Ishikawa (cell line): ENCODE measurements at regions not wholly inside any gene's neighbourhood (a gene's known extent, or its start where the extent isn't known, plus 50 kb on each side); places are given as distances from the start of the nearest gene placed in this dataset.

ENCODE experiments used
- CEBPB ChIP-seq: IDR thresholded peaks from 2 replicates; pipeline ENCODE4 v1.6.1; 2012
- CREB1 ChIP-seq: IDR thresholded peaks from 2 replicates; pipeline ENCODE4 v1.6.1; 2012; ENCODE audit warnings: low read depth
- EGR1 ChIP-seq: IDR thresholded peaks from 2 replicates; pipeline ENCODE4 v1.6.1; 2012
- EP300 ChIP-seq: IDR thresholded peaks from 2 replicates; pipeline ENCODE4 v1.6.1; 2012; ENCODE audit warnings: borderline replicate concordance
- MAX ChIP-seq: IDR thresholded peaks from 2 replicates; pipeline ENCODE4 v1.6.1; 2012
- NFIC ChIP-seq: IDR thresholded peaks from 2 replicates; pipeline ENCODE4 v1.6.1; 2012
- RAD21 ChIP-seq: IDR thresholded peaks from 2 replicates; pipeline ENCODE4 v1.6.1; 2012; ENCODE audit warnings: low read depth
- REST ChIP-seq: IDR thresholded peaks from 2 replicates; pipeline ENCODE4 v1.6.1; 2012; ENCODE audit warnings: low read depth, mild to moderate bottlenecking
- TCF12 ChIP-seq: IDR thresholded peaks from 2 replicates; pipeline ENCODE4 v1.6.1; 2012; ENCODE audit warnings: low read depth
- TEAD4 ChIP-seq: IDR thresholded peaks from 2 replicates; pipeline ENCODE4 v1.6.1; 2012
- USF1 ChIP-seq: IDR thresholded peaks from 2 replicates; pipeline ENCODE4 v1.6.1; 2012
- YY1 ChIP-seq: IDR thresholded peaks from 2 replicates; pipeline ENCODE4 v1.6.1; 2012; ENCODE audit warnings: low read depth
- ZBTB7A ChIP-seq: IDR thresholded peaks from 2 replicates; pipeline ENCODE4 v1.6.1; 2012; ENCODE audit warnings: low read depth

- TF ChIP-seq RAD21 (no peak), TCF12 (no peak), YY1 (no peak), NFIC (no peak), USF1 (no peak), MAX (no peak), CREB1 (no peak), EP300 (no peak), TEAD4 (no peak), REST (no peak), CEBPB (no peak), ZBTB7A (no peak), EGR1 (no peak)
Measured at GRCh38 chr11:115075356-115075755, 397.0 kb downstream of the NXPE2 start.
